ENCODE measurements at regions not wholly inside any gene's neighbourhood (a gene's known extent, or its start where the extent isn't known, plus 50 kb on each side); places are given as distances from the start of the nearest gene placed in this dataset.

GRCh38 chr7:343227-343822 lies 53.4 kb downstream of the FOXL3 start:
- TF ChIP-seq CTCF (IDR thresholded peaks at IDR 0.05) (no peak), POLR2A (IDR thresholded peaks at IDR 0.05) (no peak)
